ENCODE measurements at regions not wholly inside any gene's neighbourhood (a gene's known extent, or its start where the extent isn't known, plus 50 kb on each side); places are given as distances from the start of the nearest gene placed in this dataset.

DNA sequence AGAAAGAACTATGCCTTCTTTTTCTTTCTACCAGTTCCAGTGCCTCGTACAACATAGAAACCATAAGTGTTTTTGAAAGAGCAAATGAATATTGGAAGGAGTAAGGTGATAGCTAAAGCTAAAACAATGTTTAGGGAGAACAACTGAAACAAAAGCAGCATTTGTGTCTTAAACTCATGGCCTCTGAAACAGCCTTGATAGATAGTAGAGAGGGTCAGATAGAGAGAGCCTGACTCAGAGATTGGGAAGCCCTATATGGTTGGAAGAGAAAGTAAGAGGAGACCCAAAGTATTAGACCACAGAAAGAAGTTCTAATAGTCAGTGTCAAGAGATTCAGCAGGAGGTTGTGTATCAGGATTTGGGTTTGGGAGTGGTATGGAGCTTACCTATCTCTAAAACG lies 79.6 kb upstream of the IFNG-AS1 start:
- H3K4me1 ChIP-seq, result no peaks in the 10 kb centered on the region
- TF ChIP-seq, protein P1, sequence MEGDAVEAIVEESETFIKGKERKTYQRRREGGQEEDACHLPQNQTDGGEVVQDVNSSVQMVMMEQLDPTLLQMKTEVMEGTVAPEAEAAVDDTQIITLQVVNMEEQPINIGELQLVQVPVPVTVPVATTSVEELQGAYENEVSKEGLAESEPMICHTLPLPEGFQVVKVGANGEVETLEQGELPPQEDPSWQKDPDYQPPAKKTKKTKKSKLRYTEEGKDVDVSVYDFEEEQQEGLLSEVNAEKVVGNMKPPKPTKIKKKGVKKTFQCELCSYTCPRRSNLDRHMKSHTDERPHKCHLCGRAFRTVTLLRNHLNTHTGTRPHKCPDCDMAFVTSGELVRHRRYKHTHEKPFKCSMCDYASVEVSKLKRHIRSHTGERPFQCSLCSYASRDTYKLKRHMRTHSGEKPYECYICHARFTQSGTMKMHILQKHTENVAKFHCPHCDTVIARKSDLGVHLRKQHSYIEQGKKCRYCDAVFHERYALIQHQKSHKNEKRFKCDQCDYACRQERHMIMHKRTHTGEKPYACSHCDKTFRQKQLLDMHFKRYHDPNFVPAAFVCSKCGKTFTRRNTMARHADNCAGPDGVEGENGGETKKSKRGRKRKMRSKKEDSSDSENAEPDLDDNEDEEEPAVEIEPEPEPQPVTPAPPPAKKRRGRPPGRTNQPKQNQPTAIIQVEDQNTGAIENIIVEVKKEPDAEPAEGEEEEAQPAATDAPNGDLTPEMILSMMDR (IDR thresholded peaks at IDR 0.05), result no peak
- TF ChIP-seq POLR2A (IDR thresholded peaks at IDR 0.05), result no peak
- no peak for TF ChIP-seq POLR2AphosphoS5 (IDR thresholded peaks at IDR 0.05; ENCODE audit: insufficient read depth in 1 of 2, low read depth in 1 of 2)
- H3K9me3 ChIP-seq, result no peaks in the 10 kb centered on the region
- H3K27me3 ChIP-seq, result no peaks in the 10 kb centered on the region
- no peak for DNase-seq (ENCODE audit: extremely low spot score in 2 of 2)
- H3K27ac ChIP-seq, result no peak overlapping the region
- intact Hi-C loops (cut with DNase I), result no loop called here
- H3K4me3 ChIP-seq, result no peak overlapping the region
- no peaks in the 10 kb centered on the region for H3K36me3 ChIP-seq

DNA sequence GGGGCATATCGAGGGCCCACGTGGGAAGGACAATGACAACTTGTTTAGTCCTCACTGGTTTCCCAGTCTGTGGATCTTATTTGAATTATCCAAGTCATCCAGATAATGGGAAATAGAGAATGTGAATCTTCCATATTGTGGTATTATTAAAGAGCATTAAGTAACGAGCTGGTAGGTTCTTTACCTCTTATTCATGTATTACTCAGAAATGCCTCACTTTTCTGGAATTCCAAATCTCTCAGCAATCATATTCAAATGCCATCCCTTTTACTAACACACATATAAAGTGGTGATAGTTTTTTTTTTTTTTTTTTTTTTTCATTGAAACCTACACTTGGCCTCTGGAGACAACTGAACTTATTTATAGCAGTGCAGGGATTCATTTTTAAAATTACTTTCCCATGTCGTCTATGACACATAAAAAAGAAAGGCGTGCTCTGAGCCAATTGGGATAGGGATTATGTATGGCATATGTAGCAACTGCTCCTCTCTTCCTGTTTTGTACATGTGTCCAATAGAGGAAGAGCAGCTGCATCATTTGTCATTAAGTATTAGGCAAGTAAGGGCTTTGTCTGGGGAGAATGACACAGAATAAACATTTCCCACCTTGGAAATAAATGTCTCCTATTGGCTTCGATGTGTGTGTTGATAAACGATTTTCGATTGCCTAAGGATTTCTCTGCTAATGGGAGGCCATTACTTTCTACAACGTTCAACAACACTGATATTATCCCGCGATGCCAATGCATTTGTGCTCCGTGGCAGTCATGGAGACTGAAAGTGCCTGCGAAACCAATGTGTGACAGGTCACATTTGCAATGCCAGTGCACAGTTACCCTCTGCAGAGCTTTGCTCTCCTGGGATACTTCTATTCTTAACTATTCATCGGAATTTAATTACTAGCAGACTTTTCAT lies 78.6 kb upstream of the IFNG-AS1 start:
- intact Hi-C loops (cut with DNase I), result no loop called here
- no peaks in the 10 kb centered on the region for H3K4me1 ChIP-seq
- no peaks in the 10 kb centered on the region for H3K36me3 ChIP-seq
- TF ChIP-seq POLR2A (IDR thresholded peaks at IDR 0.05) (no peak), POLR2AphosphoS5 (IDR thresholded peaks at IDR 0.05; ENCODE audit: insufficient read depth in 1 of 2, low read depth in 1 of 2) (no peak)
- TF ChIP-seq, protein P1 (IDR thresholded peaks at IDR 0.05), result no peak
- H3K4me3 ChIP-seq, result no peak overlapping the region
- no peak overlapping the region for H3K27ac ChIP-seq
- no peak for DNase-seq (ENCODE audit: extremely low spot score in 2 of 2)
- H3K27me3 ChIP-seq, result no peaks in the 10 kb centered on the region
- H3K9me3 ChIP-seq, result no peaks in the 10 kb centered on the region

DNA sequence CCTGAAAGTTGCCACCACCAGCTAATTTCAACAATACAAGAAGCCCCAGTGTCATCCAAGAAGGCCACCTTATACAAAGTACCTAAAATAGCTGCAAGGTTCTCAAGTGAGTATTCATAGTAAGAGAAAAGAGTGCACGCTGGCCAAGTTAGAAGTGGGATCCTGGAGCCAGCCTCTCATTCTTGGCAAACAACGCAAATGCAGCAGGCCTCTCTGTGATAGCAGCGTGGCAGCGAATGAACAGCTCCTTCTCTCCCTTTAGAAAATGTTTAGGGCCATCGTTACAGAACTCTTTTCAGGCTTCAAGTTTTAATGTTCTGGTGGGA lies 78.0 kb upstream of the IFNG-AS1 start:
- Histone ChIP-seq H3K27me3 (no peaks in the 10 kb centered on the region), H3K27ac (no peak overlapping the region), H3K4me3 (no peak overlapping the region), H3K4me1 (no peaks in the 10 kb centered on the region), H3K36me3 (no peaks in the 10 kb centered on the region), H3K9me3 (no peaks in the 10 kb centered on the region)
- TF ChIP-seq, protein P1 (IDR thresholded peaks at IDR 0.05), result no peak
- DNase-seq (ENCODE audit: extremely low spot score in 2 of 2), result no peak
- intact Hi-C loops (cut with DNase I), result no loop called here

DNA sequence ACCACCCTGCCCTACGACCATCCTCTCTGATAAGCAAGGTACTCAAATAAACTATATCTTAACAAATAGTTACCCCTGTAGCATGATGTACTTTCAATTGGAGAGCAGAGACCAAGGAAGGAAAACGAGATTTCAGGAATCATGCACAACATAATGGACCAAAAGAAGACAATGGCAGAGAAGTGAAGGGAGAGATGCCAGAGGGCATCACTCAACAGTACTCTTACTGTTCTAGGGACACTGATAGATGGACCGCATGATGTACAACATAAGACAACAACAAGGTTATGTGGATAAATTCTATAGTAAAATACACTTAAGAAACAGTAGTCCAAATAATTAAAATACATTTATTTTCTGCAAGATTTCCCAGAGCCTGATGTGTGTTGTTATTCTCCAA lies 77.5 kb upstream of the IFNG-AS1 start:
- intact Hi-C loops (cut with DNase I), result no loop called here
- no peak overlapping the region for H3K4me3 ChIP-seq
- no peaks in the 10 kb centered on the region for H3K27me3 ChIP-seq
- no peaks in the 10 kb centered on the region for H3K4me1 ChIP-seq
- no peaks in the 10 kb centered on the region for H3K36me3 ChIP-seq
- no peak overlapping the region for H3K27ac ChIP-seq
- TF ChIP-seq POLR2A (IDR thresholded peaks at IDR 0.05), result no peak
- TF ChIP-seq, protein P1 (IDR thresholded peaks at IDR 0.05), result no peak
- TF ChIP-seq POLR2AphosphoS5 (IDR thresholded peaks at IDR 0.05; ENCODE audit: insufficient read depth in 1 of 2, low read depth in 1 of 2), result no peak
- no peaks in the 10 kb centered on the region for H3K9me3 ChIP-seq
- no peak for DNase-seq (ENCODE audit: extremely low spot score in 2 of 2)

DNA sequence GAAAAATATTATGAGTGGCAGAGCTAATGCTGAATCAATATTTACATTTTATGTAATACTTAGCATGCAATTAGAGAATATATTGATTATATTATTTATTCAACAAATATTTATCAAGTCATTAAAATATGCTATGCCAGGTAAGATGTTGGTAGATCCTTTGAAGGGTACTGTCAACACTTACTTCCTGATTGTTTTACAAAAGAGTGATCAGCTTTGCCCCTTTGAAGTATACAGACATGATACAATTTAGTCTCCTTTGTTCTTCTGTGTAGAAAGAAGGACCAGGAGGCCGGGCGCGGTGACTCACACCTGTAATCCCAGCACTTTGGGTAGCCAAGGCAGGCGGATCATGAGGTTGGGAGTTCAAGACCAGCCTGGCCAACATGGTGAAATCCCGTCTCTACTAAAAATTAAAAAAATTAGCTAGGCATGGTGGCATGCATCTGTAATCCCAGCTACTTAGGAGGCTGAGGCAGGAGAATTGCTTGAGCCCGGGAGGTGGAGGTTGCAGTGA lies 73.9 kb upstream of the IFNG-AS1 start:
- TF ChIP-seq POLR2AphosphoS5 (IDR thresholded peaks at IDR 0.05; ENCODE audit: insufficient read depth in 1 of 2, low read depth in 1 of 2) (no peak), POLR2A (IDR thresholded peaks at IDR 0.05) (no peak)
- TF ChIP-seq, protein P1 (IDR thresholded peaks at IDR 0.05), result no peak
- H3K4me3 ChIP-seq, result no peak overlapping the region
- no peaks in the 10 kb centered on the region for H3K36me3 ChIP-seq
- no peaks in the 10 kb centered on the region for H3K9me3 ChIP-seq
- H3K27ac ChIP-seq, result no peak overlapping the region
- no peak for DNase-seq (ENCODE audit: extremely low spot score in 2 of 2)
- H3K4me1 ChIP-seq, result no peaks in the 10 kb centered on the region
- intact Hi-C loops (cut with DNase I), result no loop called here
- no peaks in the 10 kb centered on the region for H3K27me3 ChIP-seq
